CD14-positive monocyte (primary cell): ENCODE measurements at regions not wholly inside any gene's neighbourhood (a gene's known extent, or its start where the extent isn't known, plus 50 kb on each side); places are given as distances from the start of the nearest gene placed in this dataset.

Experiments
- DNase-seq, 3 donors: peaks; one replicate each; pipeline ENCODE4 v3.0.0-alpha.2; 2011 to 2022
- H2AFZ ChIP-seq: 2 replicates; pipeline ENCODE4 v1.6.0; 2012; ENCODE audit warnings: mild to moderate bottlenecking, low read depth, low read length, inconsistent platforms; ENCODE audit not compliant: insufficient read depth, poor library complexity, severe bottlenecking
- H3K27ac ChIP-seq, 2 donors: 1 replicate in 1 of 2; 2 replicates in 1 of 2; pipeline ENCODE4 v1.5.1; 2012 to 2013; ENCODE audit warnings: low read length in 2 of 2, control low read depth in 1 of 2, inconsistent platforms in 1 of 2, low read depth in 1 of 2, mild to moderate bottlenecking in 1 of 2
- H3K27me3 ChIP-seq, 2 donors: one replicate each; pipeline versions ENCODE4 v1.6.0 to v1.6.1; 2011 to 2013; ENCODE audit warnings: low read length in 2 of 2; ENCODE audit not compliant: control insufficient read depth in 2 of 2, insufficient read depth in 2 of 2
- H3K36me3 ChIP-seq, 2 donors: replicated peaks in 1 of 2; 1 replicate in 1 of 2; 2 replicates in 1 of 2; pipeline versions ENCODE4 v1.5.1 to v1.6.1; 2012 to 2013; ENCODE audit warnings: low read length in 2 of 2, control low read depth in 1 of 2, inconsistent platforms in 1 of 2, mild to moderate bottlenecking in 1 of 2; ENCODE audit not compliant: insufficient read depth in 2 of 2, control insufficient read depth in 1 of 2
- H3K4me1 ChIP-seq, 2 donors: 1 replicate in 1 of 2; 2 replicates in 1 of 2; pipeline versions ENCODE4 v1.5.1 to v1.6.1; 2012 to 2013; ENCODE audit warnings: low read length in 2 of 2, control low read depth in 1 of 2, inconsistent platforms in 1 of 2, mild to moderate bottlenecking in 1 of 2, moderate library complexity in 1 of 2; ENCODE audit not compliant: insufficient read depth in 2 of 2, control insufficient read depth in 1 of 2
- H3K4me2 ChIP-seq: replicated peaks from 2 replicates; pipeline ENCODE3; 2012; ENCODE audit warnings: low read length, moderate library complexity, mild to moderate bottlenecking; ENCODE audit not compliant: poor library complexity, severe bottlenecking; ENCODE audit errors: extremely low read depth
- H3K4me3 ChIP-seq, 3 experiments: fragments of 200-600 bp in 1 of 3; sonication (generic) in 1 of 3; replicated peaks in 1 of 3; 1 replicate in 2 of 3; 2 replicates in 1 of 3; pipeline ENCODE4 v1.5.1; 2011 to 2013; ENCODE audit warnings: low read length in 3 of 3, mild to moderate bottlenecking in 3 of 3, control low read depth in 2 of 3, low read depth in 2 of 3, inconsistent platforms in 1 of 3, moderate library complexity in 1 of 3
- H3K79me2 ChIP-seq: 2 replicates; pipeline ENCODE4 v1.6.0; 2012; ENCODE audit warnings: mild to moderate bottlenecking, control low read depth, inconsistent platforms, low read length, moderate library complexity; ENCODE audit not compliant: insufficient read depth
- H3K9ac ChIP-seq: 2 replicates; pipeline ENCODE4 v1.6.0; 2017; ENCODE audit warnings: low read length, mild to moderate bottlenecking; ENCODE audit not compliant: insufficient read depth, poor library complexity, severe bottlenecking
- H3K9me3 ChIP-seq, 2 donors: replicated peaks in 1 of 2; 1 replicate in 1 of 2; 2 replicates in 1 of 2; pipeline versions ENCODE4 v1.5.1 to v1.6.1; 2012 to 2013; ENCODE audit warnings: low read length in 2 of 2, control low read depth in 1 of 2; ENCODE audit not compliant: control insufficient read depth in 1 of 2, insufficient read depth in 1 of 2
- H4K20me1 ChIP-seq: 2 replicates; pipeline ENCODE4 v1.6.0; 2012; ENCODE audit warnings: mild to moderate bottlenecking, low read length, control low read depth, moderate library complexity; ENCODE audit not compliant: insufficient read depth
- H3K27ac Mint-ChIP-seq, 7 donors: one replicate each; pipeline ENCODE4 v1.8.0; 2020; ENCODE audit warnings: mild to moderate bottlenecking in 7 of 7, mixed read lengths in 7 of 7, moderate library complexity in 6 of 7, inconsistent platforms in 2 of 7
- H3K27me3 Mint-ChIP-seq, 3 donors: one replicate each; pipeline ENCODE4 v1.8.0; 2021 to 2022; ENCODE audit warnings: low read depth in 3 of 3, mild to moderate bottlenecking in 3 of 3, mixed read lengths in 3 of 3, moderate library complexity in 3 of 3, inconsistent platforms in 1 of 3
- H3K36me3 Mint-ChIP-seq, 2 donors: one replicate each; pipeline ENCODE4 v1.8.0; 2020; ENCODE audit warnings: mixed read lengths in 2 of 2, inconsistent platforms in 1 of 2, mild to moderate bottlenecking in 1 of 2
- H3K4me1 Mint-ChIP-seq: one replicate; pipeline ENCODE4 v1.8.0; 2020; ENCODE audit warnings: mild to moderate bottlenecking, mixed read lengths
- H3K4me3 Mint-ChIP-seq, 2 donors: one replicate each; pipeline ENCODE4 v1.8.0; 2020; ENCODE audit warnings: mild to moderate bottlenecking in 2 of 2, mixed read lengths in 2 of 2, moderate library complexity in 1 of 2
- H3K9me3 Mint-ChIP-seq, 7 donors: one replicate each; pipeline ENCODE4 v1.8.0; 2020 to 2022; ENCODE audit warnings: mixed read lengths in 7 of 7, mild to moderate bottlenecking in 6 of 7, moderate library complexity in 6 of 7, inconsistent platforms in 2 of 7
- WGBS: methylation state at CpG from one replicate; pipeline ENCODE4 v1.1.5; 2013; ENCODE audit warnings: missing lambda C conversion rate; ENCODE audit not compliant: insufficient coverage; 5-methylcytosine and 5-hydroxymethylcytosine counted together
- intact Hi-C, 2 donors: fragments of 100-400 bp; cut with micrococcal nuclease; formaldehyde crosslinking; loops; one replicate each; pipeline versions ENCODE4 v1.15.0 to v1.15.1; 2023
- TF ChIP-seq, protein P1 (sequence below): fragments of 200-600 bp; IDR thresholded peaks from one replicate; pipeline ENCODE4 v1.8.0; 2022; ENCODE audit warnings: antibody characterized with exemption, mild to moderate bottlenecking

DNA sequence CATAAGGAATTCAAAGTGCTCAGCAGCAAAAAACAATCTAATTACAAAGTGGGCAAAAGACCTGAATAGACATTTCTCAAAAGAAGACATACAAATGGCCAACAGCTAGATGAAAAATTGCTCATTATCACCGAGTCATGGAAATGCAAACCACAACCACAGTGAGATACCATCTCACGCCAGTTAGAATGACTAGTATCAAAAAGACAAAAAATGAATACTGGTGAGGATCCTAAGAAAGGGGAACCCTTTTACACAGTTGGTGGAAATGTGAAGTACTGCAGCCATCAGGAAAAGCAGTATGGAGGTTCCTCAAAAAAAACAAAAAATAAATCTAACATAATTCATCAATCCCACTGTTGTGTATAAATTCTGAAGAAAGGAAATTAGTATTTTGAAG, 1206.1 kb downstream of the EFNB2 start:
- Histone ChIP-seq H3K9ac (no peak overlapping the region), H3K27ac (no peak overlapping the region), H3K36me3 (no peaks in the 10 kb centered on the region), H3K4me2 (no peak overlapping the region), H3K27me3 (no peaks in the 10 kb centered on the region), H3K79me2 (no peaks in the 10 kb centered on the region), H3K4me3 (no peak overlapping the region), H4K20me1 (no peaks in the 10 kb centered on the region), H3K4me1 (no peaks in the 10 kb centered on the region), H3K9me3 (peaks cover 6 to 9% of the 10 kb centered on the region in 2 donors), H2AFZ (no peak overlapping the region)
- no peak overlapping the region for H3K27ac Mint-ChIP-seq
- no peak overlapping the region for H3K4me3 Mint-ChIP-seq
- no peaks in the 10 kb centered on the region for H3K36me3 Mint-ChIP-seq
- H3K4me1 Mint-ChIP-seq: no peaks in the 10 kb centered on the region
- WGBS: no CpG with 5 or more reads among the region's 2 CpGs
- TF ChIP-seq, protein P1, sequence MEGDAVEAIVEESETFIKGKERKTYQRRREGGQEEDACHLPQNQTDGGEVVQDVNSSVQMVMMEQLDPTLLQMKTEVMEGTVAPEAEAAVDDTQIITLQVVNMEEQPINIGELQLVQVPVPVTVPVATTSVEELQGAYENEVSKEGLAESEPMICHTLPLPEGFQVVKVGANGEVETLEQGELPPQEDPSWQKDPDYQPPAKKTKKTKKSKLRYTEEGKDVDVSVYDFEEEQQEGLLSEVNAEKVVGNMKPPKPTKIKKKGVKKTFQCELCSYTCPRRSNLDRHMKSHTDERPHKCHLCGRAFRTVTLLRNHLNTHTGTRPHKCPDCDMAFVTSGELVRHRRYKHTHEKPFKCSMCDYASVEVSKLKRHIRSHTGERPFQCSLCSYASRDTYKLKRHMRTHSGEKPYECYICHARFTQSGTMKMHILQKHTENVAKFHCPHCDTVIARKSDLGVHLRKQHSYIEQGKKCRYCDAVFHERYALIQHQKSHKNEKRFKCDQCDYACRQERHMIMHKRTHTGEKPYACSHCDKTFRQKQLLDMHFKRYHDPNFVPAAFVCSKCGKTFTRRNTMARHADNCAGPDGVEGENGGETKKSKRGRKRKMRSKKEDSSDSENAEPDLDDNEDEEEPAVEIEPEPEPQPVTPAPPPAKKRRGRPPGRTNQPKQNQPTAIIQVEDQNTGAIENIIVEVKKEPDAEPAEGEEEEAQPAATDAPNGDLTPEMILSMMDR: no peak
- peaks cover 1 to 12% (median 3%) of the 10 kb centered on the region in 7 donors for H3K9me3 Mint-ChIP-seq
- H3K27me3 Mint-ChIP-seq: no peaks in the 10 kb centered on the region
- intact Hi-C loops: no loop called here
- DNase-seq: no peak

DNA sequence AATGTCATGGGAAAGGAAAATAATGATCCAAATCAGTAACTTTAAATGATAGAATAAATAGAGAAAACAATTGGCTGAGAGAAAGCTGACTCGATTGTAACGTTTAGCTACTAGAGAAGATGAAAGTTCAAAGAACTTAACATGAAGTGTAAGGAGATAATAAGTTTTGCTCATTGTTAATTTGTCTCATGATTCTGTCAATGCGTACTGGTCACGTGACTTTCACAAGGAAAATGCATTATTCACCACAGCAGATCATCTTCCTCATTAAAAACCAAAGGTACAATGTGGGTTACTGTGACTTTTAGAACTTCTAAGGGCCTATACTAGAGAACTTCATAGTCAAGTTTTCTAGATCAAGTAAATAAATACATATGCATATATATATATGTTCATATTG, 1207.2 kb downstream of the EFNB2 start:
- Histone ChIP-seq H3K27me3 (no peaks in the 10 kb centered on the region), H3K27ac (no peak overlapping the region), H3K79me2 (no peaks in the 10 kb centered on the region), H3K9me3 (peaks cover 6 to 9% of the 10 kb centered on the region in 2 donors), H3K9ac (no peak overlapping the region), H3K4me2 (no peak overlapping the region), H3K4me1 (no peaks in the 10 kb centered on the region), H3K36me3 (no peaks in the 10 kb centered on the region), H2AFZ (no peak overlapping the region), H4K20me1 (no peaks in the 10 kb centered on the region), H3K4me3 (no peak overlapping the region)
- Mint-ChIP-seq H3K4me1 (no peaks in the 10 kb centered on the region), H3K27ac (no peak overlapping the region), H3K9me3 (peaks cover 0 to 12% (median 2%) of the 10 kb centered on the region in 7 donors), H3K4me3 (no peak overlapping the region), H3K36me3 (no peaks in the 10 kb centered on the region), H3K27me3 (no peaks in the 10 kb centered on the region)
- intact Hi-C loops: no loop called here
- TF ChIP-seq, protein P1: no peak
- 70% methylated on average over 2 of the region's 4 CpGs for whole genome bisulfite sequencing
- DNase-seq: no peak
